ENCODE measurements at regions not wholly inside any gene's neighbourhood (a gene's known extent, or its start where the extent isn't known, plus 50 kb on each side); places are given as distances from the start of the nearest gene placed in this dataset.
"Not testable (repeated sequence)": the region's sequence is repeated elsewhere in the genome, so short reads cannot be mapped to it uniquely, and the experiment has no call there.

GRCh38 chrY:3218559-3218958 lies 283.4 kb downstream of the ZFY start:
- H3K4me3 ChIP-seq; H3K4me1 ChIP-seq; ATAC-seq; H3K9me3 ChIP-seq; intact Hi-C loops (cut with DNase I); H3K27ac ChIP-seq; H3K36me3 ChIP-seq (replicated peaks in 1 of 2; ENCODE audit: insufficient read depth in 1 of 2, low read depth in 2 of 2); H3K27me3 ChIP-seq; DNase-seq: not testable (repeated sequence)
- 57 to 74% methylated on average over 6 of the region's 6 CpGs for WGBS, 2 donors

GRCh38 chrY:3262911-3263310 lies 316.0 kb upstream of the TGIF2LY start:
- H3K4me3 ChIP-seq; H3K27me3 ChIP-seq; H3K9me3 ChIP-seq; H3K36me3 ChIP-seq (replicated peaks in 1 of 2; ENCODE audit: insufficient read depth in 1 of 2, low read depth in 2 of 2); H3K27ac ChIP-seq; ATAC-seq; intact Hi-C loops (cut with DNase I); H3K4me1 ChIP-seq; DNase-seq: not testable (repeated sequence)
- 54 to 55% methylated on average over 2 of the region's 2 CpGs for WGBS, 2 donors

GRCh38 chrY:3288063-3288462 lies 290.8 kb upstream of the TGIF2LY start:
- intact Hi-C loops (cut with DNase I), result not testable (repeated sequence)

GRCh38 chrY:3297235-3297634 lies 281.6 kb upstream of the TGIF2LY start:
- ATAC-seq; H3K27me3 ChIP-seq; DNase-seq; H3K36me3 ChIP-seq (replicated peaks in 1 of 2; ENCODE audit: insufficient read depth in 1 of 2, low read depth in 2 of 2); H3K9me3 ChIP-seq; H3K4me1 ChIP-seq; H3K27ac ChIP-seq; H3K4me3 ChIP-seq; intact Hi-C loops (cut with DNase I): not testable (repeated sequence)
- 62% methylated on average over 3 of the region's 3 CpGs; no CpG with 5 or more reads in 1 of the 2 donors for WGBS, 2 donors

More at GRCh38 chrY:3288063-3288462, 290.8 kb upstream of the TGIF2LY start:
- DNase-seq; H3K4me1 ChIP-seq; ATAC-seq; H3K27me3 ChIP-seq; H3K36me3 ChIP-seq (replicated peaks in 1 of 2; ENCODE audit: insufficient read depth in 1 of 2, low read depth in 2 of 2); H3K9me3 ChIP-seq; H3K4me3 ChIP-seq; H3K27ac ChIP-seq: not testable (repeated sequence)
- WGBS, 2 donors, result 78 to 80% methylated on average over 1 to 4 of the region's 6 CpGs

- H3K4me1 ChIP-seq; H3K27me3 ChIP-seq; H3K4me3 ChIP-seq; ATAC-seq; H3K27ac ChIP-seq; intact Hi-C loops (cut with DNase I); DNase-seq; H3K9me3 ChIP-seq; H3K36me3 ChIP-seq (replicated peaks in 1 of 2; ENCODE audit: insufficient read depth in 1 of 2, low read depth in 2 of 2): not testable (repeated sequence)
Measured at GRCh38 chrY:3319988-3320387, 258.9 kb upstream of the TGIF2LY start.

GRCh38 chrY:3367535-3367934 lies 211.3 kb upstream of the TGIF2LY start:
- ATAC-seq; H3K4me3 ChIP-seq; DNase-seq; intact Hi-C loops (cut with DNase I); H3K9me3 ChIP-seq; H3K27ac ChIP-seq; H3K36me3 ChIP-seq (replicated peaks in 1 of 2; ENCODE audit: insufficient read depth in 1 of 2, low read depth in 2 of 2); H3K4me1 ChIP-seq; H3K27me3 ChIP-seq: not testable (repeated sequence)

- H3K9me3 ChIP-seq; H3K36me3 ChIP-seq (replicated peaks in 1 of 2; ENCODE audit: insufficient read depth in 1 of 2, low read depth in 2 of 2); H3K4me3 ChIP-seq; intact Hi-C loops (cut with DNase I); ATAC-seq; H3K27ac ChIP-seq; H3K4me1 ChIP-seq; DNase-seq; H3K27me3 ChIP-seq: not testable (repeated sequence)
- no CpG with 5 or more reads among the region's 1 CpG for WGBS, 2 donors
Measured at GRCh38 chrY:3368459-3368858, 210.4 kb upstream of the TGIF2LY start.

- ATAC-seq; H3K9me3 ChIP-seq; H3K4me3 ChIP-seq; DNase-seq; H3K4me1 ChIP-seq; H3K27ac ChIP-seq; H3K27me3 ChIP-seq; H3K36me3 ChIP-seq (replicated peaks in 1 of 2; ENCODE audit: insufficient read depth in 1 of 2, low read depth in 2 of 2); intact Hi-C loops (cut with DNase I): not testable (repeated sequence)
- WGBS, 2 donors, result 85 to 87% methylated on average over 3 to 5 of the region's 5 CpGs
Measured at GRCh38 chrY:3391508-3391907, 187.4 kb upstream of the TGIF2LY start.

GRCh38 chrY:3404241-3404640 lies 174.6 kb upstream of the TGIF2LY start:
- ATAC-seq; H3K27ac ChIP-seq; H3K9me3 ChIP-seq; H3K4me1 ChIP-seq; H3K27me3 ChIP-seq; DNase-seq; intact Hi-C loops (cut with DNase I); H3K4me3 ChIP-seq; H3K36me3 ChIP-seq (replicated peaks in 1 of 2; ENCODE audit: insufficient read depth in 1 of 2, low read depth in 2 of 2): not testable (repeated sequence)
- WGBS, 2 donors, result 13% methylated on average over 2 to 3 of the region's 3 CpGs
